ENCODE measurements at regions not wholly inside any gene's neighbourhood (a gene's known extent, or its start where the extent isn't known, plus 50 kb on each side); places are given as distances from the start of the nearest gene placed in this dataset.
"Not testable (repeated sequence)": the region's sequence is repeated elsewhere in the genome, so short reads cannot be mapped to it uniquely, and the experiment has no call there.

- not testable (repeated sequence) for DNase-seq (ENCODE audit: low read depth); H3K4me3 ChIP-seq (ENCODE audit: low read length)
Measured at GRCh38 chr2:90291168-90291883, 1599.9 kb downstream of the RPIA start.

- H3K4me3 ChIP-seq (ENCODE audit: low read length); DNase-seq (ENCODE audit: low read depth): not testable (repeated sequence)
Measured at GRCh38 chr2:90291934-90292333, 1600.5 kb downstream of the RPIA start.

GRCh38 chr2:90292451-90292850 lies 1601.0 kb downstream of the RPIA start:
- not testable (repeated sequence) for H3K4me3 ChIP-seq (ENCODE audit: low read length); DNase-seq (ENCODE audit: low read depth)

- H3K4me3 ChIP-seq (ENCODE audit: low read length); DNase-seq (ENCODE audit: low read depth): not testable (repeated sequence)
Measured at GRCh38 chr2:90293224-90293623, 1601.8 kb downstream of the RPIA start.

- not testable (repeated sequence) for DNase-seq (ENCODE audit: low read depth); H3K4me3 ChIP-seq (ENCODE audit: low read length)
Measured at GRCh38 chr2:90293806-90294205, 1602.3 kb downstream of the RPIA start.

GRCh38 chr2:90295036-90295750 lies 1603.7 kb downstream of the RPIA start:
- not testable (repeated sequence) for H3K4me3 ChIP-seq (ENCODE audit: low read length); DNase-seq (ENCODE audit: low read depth)

GRCh38 chr2:90296484-90296777 lies 1605.0 kb downstream of the RPIA start:
- not testable (repeated sequence) for DNase-seq (ENCODE audit: low read depth); H3K4me3 ChIP-seq (ENCODE audit: low read length)

- not testable (repeated sequence) for DNase-seq (ENCODE audit: low read depth); H3K4me3 ChIP-seq (ENCODE audit: low read length)
Measured at GRCh38 chr2:90297701-90298100, 1606.2 kb downstream of the RPIA start.

GRCh38 chr2:90298126-90298755 lies 1606.8 kb downstream of the RPIA start:
- not testable (repeated sequence) for H3K4me3 ChIP-seq (ENCODE audit: low read length); DNase-seq (ENCODE audit: low read depth)

- not testable (repeated sequence) for DNase-seq (ENCODE audit: low read depth)
Measured at GRCh38 chr2:90298983-90299382, 1607.5 kb downstream of the RPIA start.

GRCh38 chr2:90322982-90323381 lies 1631.5 kb downstream of the RPIA start:
- not testable (repeated sequence) for H3K4me3 ChIP-seq (ENCODE audit: low read length); DNase-seq (ENCODE audit: low read depth)

More at GRCh38 chr2:90298983-90299382, 1607.5 kb downstream of the RPIA start:
- H3K4me3 ChIP-seq (ENCODE audit: low read length): not testable (repeated sequence)

GRCh38 chr2:90323612-90324558 lies 1632.4 kb downstream of the RPIA start:
- peak overlapping the region; percentile 18 for H3K4me3 ChIP-seq (ENCODE audit: low read length)
- DNase-seq (ENCODE audit: low read depth): not testable (repeated sequence)

- not testable (repeated sequence) for DNase-seq (ENCODE audit: low read depth); H3K4me3 ChIP-seq (ENCODE audit: low read length)
Measured at GRCh38 chr2:90324672-90325071, 1633.2 kb downstream of the RPIA start.

GRCh38 chr2:90325796-90326353 lies 1634.4 kb downstream of the RPIA start:
- peak overlapping the region; percentile 3 for H3K4me3 ChIP-seq (ENCODE audit: low read length)
- DNase-seq (ENCODE audit: low read depth): not testable (repeated sequence)

- not testable (repeated sequence) for H3K4me3 ChIP-seq (ENCODE audit: low read length); DNase-seq (ENCODE audit: low read depth)
Measured at GRCh38 chr2:90355546-90355945, 1664.1 kb downstream of the RPIA start.

GRCh38 chr2:90359344-90359743 lies 1667.9 kb downstream of the RPIA start:
- DNase-seq (ENCODE audit: low read depth); H3K4me3 ChIP-seq (ENCODE audit: low read length): not testable (repeated sequence)

- DNase-seq (ENCODE audit: low read depth): not testable (repeated sequence)
- peak overlapping the region; percentile 32 for H3K4me3 ChIP-seq (ENCODE audit: low read length)
Measured at GRCh38 chr2:90359887-90360730, 1668.6 kb downstream of the RPIA start.

- peak overlapping the region; percentile 26 for H3K4me3 ChIP-seq (ENCODE audit: low read length)
- DNase-seq (ENCODE audit: low read depth): not testable (repeated sequence)
Measured at GRCh38 chr2:90360731-90361035, 1669.2 kb downstream of the RPIA start.
